ENCODE measurements at regions not wholly inside any gene's neighbourhood (a gene's known extent, or its start where the extent isn't known, plus 50 kb on each side); places are given as distances from the start of the nearest gene placed in this dataset.

- H3K36me3 ChIP-seq (ENCODE audit: control insufficient read depth, insufficient read depth, low read length): no peaks in the 10 kb centered on the region
- H3K9me3 ChIP-seq (ENCODE audit: control insufficient read depth, insufficient read depth, low read depth, low read length): no peaks in the 10 kb centered on the region
- TF ChIP-seq, protein P1, sequence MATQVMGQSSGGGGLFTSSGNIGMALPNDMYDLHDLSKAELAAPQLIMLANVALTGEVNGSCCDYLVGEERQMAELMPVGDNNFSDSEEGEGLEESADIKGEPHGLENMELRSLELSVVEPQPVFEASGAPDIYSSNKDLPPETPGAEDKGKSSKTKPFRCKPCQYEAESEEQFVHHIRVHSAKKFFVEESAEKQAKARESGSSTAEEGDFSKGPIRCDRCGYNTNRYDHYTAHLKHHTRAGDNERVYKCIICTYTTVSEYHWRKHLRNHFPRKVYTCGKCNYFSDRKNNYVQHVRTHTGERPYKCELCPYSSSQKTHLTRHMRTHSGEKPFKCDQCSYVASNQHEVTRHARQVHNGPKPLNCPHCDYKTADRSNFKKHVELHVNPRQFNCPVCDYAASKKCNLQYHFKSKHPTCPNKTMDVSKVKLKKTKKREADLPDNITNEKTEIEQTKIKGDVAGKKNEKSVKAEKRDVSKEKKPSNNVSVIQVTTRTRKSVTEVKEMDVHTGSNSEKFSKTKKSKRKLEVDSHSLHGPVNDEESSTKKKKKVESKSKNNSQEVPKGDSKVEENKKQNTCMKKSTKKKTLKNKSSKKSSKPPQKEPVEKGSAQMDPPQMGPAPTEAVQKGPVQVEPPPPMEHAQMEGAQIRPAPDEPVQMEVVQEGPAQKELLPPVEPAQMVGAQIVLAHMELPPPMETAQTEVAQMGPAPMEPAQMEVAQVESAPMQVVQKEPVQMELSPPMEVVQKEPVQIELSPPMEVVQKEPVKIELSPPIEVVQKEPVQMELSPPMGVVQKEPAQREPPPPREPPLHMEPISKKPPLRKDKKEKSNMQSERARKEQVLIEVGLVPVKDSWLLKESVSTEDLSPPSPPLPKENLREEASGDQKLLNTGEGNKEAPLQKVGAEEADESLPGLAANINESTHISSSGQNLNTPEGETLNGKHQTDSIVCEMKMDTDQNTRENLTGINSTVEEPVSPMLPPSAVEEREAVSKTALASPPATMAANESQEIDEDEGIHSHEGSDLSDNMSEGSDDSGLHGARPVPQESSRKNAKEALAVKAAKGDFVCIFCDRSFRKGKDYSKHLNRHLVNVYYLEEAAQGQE (IDR thresholded peaks at IDR 0.05; ENCODE audit: insufficient read depth in 1 of 2, low read depth in 2 of 2, low read length in 1 of 2): no peak
- TF ChIP-seq CTCF (IDR thresholded peaks at IDR 0.05) (no peak), SIN3A (IDR thresholded peaks at IDR 0.05; ENCODE audit: borderline replicate concordance, insufficient read depth, low read depth, low read length) (no peak), TCF7L2 (IDR thresholded peaks at IDR 0.05; ENCODE audit: low read depth, low read length) (no peak), POLR2AphosphoS5 (IDR thresholded peaks at IDR 0.05; ENCODE audit: low read depth, low read length) (no peak)
- ChIA-PET CTCF (no interaction called here), POLR2A (no interaction called here)
- no peak for ATAC-seq
- H3K27ac ChIP-seq (ENCODE audit: low read length): no peak overlapping the region
- no peak overlapping the region for H3K4me3 ChIP-seq (ENCODE audit: low read depth in 2 of 2, low read length in 2 of 2)
- in situ Hi-C loops (cut with HindIII; ENCODE audit: low pct_unique_long_range_greater_than_20kb, low sequenced_read_pairs) (no loop called here), intact Hi-C loops (cut with micrococcal nuclease; ENCODE audit: unreplicated experiment) (no loop called here)
- no peak for DNase-seq (ENCODE audit: low read depth, low spot score)
- no TSS peak for BruUV-seq (replicated peaks)
- H3K27me3 ChIP-seq (ENCODE audit: control insufficient read depth, insufficient read depth, low read length): no peaks in the 10 kb centered on the region
- H3K4me1 ChIP-seq (ENCODE audit: control insufficient read depth, insufficient read depth, low read length): no peaks in the 10 kb centered on the region
Measured at GRCh38 chr13:73995736-73996135, 138.5 kb downstream of the KLF12 start.

DNA sequence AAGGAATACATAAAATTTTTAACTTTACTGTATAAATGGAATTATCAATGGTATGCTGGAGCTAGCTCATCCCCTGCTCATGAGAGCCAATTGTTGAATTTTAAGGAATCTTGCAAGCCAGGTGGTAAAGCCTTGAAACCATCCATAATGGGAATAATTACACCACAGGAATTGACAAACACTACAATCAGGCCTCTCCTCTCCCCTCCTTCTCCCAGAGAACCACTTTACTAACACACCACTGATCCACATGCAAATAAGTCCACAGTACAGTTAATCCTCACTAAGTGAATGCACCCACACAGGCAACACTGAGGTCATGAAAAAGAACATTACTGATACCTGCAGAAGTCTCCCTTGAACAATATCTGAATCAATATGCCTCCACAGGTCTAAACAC lies 140.5 kb downstream of the KLF12 start:
- Histone ChIP-seq H3K27me3 (ENCODE audit: control insufficient read depth, insufficient read depth, low read length) (no peaks in the 10 kb centered on the region), H3K4me1 (ENCODE audit: control insufficient read depth, insufficient read depth, low read length) (no peaks in the 10 kb centered on the region), H3K36me3 (ENCODE audit: control insufficient read depth, insufficient read depth, low read length) (no peaks in the 10 kb centered on the region), H3K9me3 (ENCODE audit: control insufficient read depth, insufficient read depth, low read depth, low read length) (no peaks in the 10 kb centered on the region), H3K27ac (ENCODE audit: low read length) (no peak overlapping the region), H3K4me3 (ENCODE audit: low read depth in 2 of 2, low read length in 2 of 2) (no peak overlapping the region)
- in situ Hi-C loops (cut with HindIII; ENCODE audit: low pct_unique_long_range_greater_than_20kb, low sequenced_read_pairs): no loop called here
- ATAC-seq (no peak), DNase-seq (ENCODE audit: low read depth, low spot score) (no peak)
- intact Hi-C loops (cut with micrococcal nuclease; ENCODE audit: unreplicated experiment): no loop called here
- no peak for TF ChIP-seq TCF7L2 (IDR thresholded peaks at IDR 0.05; ENCODE audit: low read depth, low read length)
- no peak for TF ChIP-seq CTCF (IDR thresholded peaks at IDR 0.05)
- TF ChIP-seq POLR2AphosphoS5 (IDR thresholded peaks at IDR 0.05; ENCODE audit: low read depth, low read length): no peak
- TF ChIP-seq, protein P1 (IDR thresholded peaks at IDR 0.05; ENCODE audit: insufficient read depth in 1 of 2, low read depth in 2 of 2, low read length in 1 of 2): no peak
- TF ChIP-seq SIN3A (IDR thresholded peaks at IDR 0.05; ENCODE audit: borderline replicate concordance, insufficient read depth, low read depth, low read length): no peak
- ChIA-PET POLR2A (no interaction called here), CTCF (no interaction called here)
- BruUV-seq (replicated peaks): no TSS peak
